Heart left ventricle (tissue), 16 donors: ENCODE measurements at regions not wholly inside any gene's neighbourhood (a gene's known extent, or its start where the extent isn't known, plus 50 kb on each side); places are given as distances from the start of the nearest gene placed in this dataset.

Experiments
- ATAC-seq, 4 donors: fragments of 200-7000 bp; cut with Tn5 transposase; one replicate each; pipeline ENCODE4 v1.9.1; 2020 to 2022; ENCODE audit warnings: moderate library complexity in 4 of 4, mild to moderate bottlenecking in 3 of 4, moderate number of reproducible peaks in 1 of 4
- DNase-seq, 5 donors: peaks; one replicate each; pipeline ENCODE4 v3.0.0-alpha.2; 2020
- H3K27ac ChIP-seq, 12 donors: fragments of 200-600 bp; sonication (generic) in 4 of 12; one replicate each; pipeline versions ENCODE4 v1.5.0 to v1.8.0; 2016 to 2022; ENCODE audit warnings: mild to moderate bottlenecking in 2 of 12
- H3K27me3 ChIP-seq, 9 donors: fragments of 200-600 bp; sonication (generic) in 2 of 9; one replicate each; pipeline versions ENCODE4 v1.5.1 to v1.8.0; 2016 to 2022; ENCODE audit warnings: mild to moderate bottlenecking in 3 of 9
- H3K36me3 ChIP-seq, 9 donors: fragments of 200-600 bp; sonication (generic) in 2 of 9; one replicate each; pipeline versions ENCODE4 v1.5.0 to v1.8.0; 2018 to 2022; ENCODE audit warnings: mild to moderate bottlenecking in 2 of 9
- H3K4me1 ChIP-seq, 12 donors: fragments of 200-600 bp; sonication (generic) in 4 of 12; one replicate each; pipeline versions ENCODE4 v1.5.0 to v1.8.0; 2016 to 2022; ENCODE audit warnings: mild to moderate bottlenecking in 3 of 12
- H3K4me3 ChIP-seq, 12 donors: fragments of 200-600 bp; sonication (generic) in 4 of 12; one replicate each; pipeline versions ENCODE4 v1.5.0 to v1.8.0; 2017 to 2022; ENCODE audit warnings: mild to moderate bottlenecking in 9 of 12, moderate library complexity in 4 of 12
- H3K9me3 ChIP-seq, 12 donors: fragments of 200-600 bp; sonication (generic) in 4 of 12; one replicate each; pipeline versions ENCODE4 v1.5.0 to v1.8.0; 2016 to 2022; ENCODE audit warnings: mild to moderate bottlenecking in 1 of 12
- CTCF ChIP-seq, 12 donors: fragments of 200-600 bp; sonication (generic) in 4 of 12; IDR thresholded peaks; one replicate each; pipeline versions ENCODE4 v1.5.0 to v1.8.0; 2018 to 2022; ENCODE audit warnings: antibody characterized with exemption in 12 of 12, mild to moderate bottlenecking in 5 of 12
- POLR2A ChIP-seq, 2 donors: fragments of 450-650 bp; IDR thresholded peaks; one replicate each; pipeline ENCODE4 v1.6.1; 2017; ENCODE audit warnings: antibody characterized with exemption in 2 of 2, mild to moderate bottlenecking in 2 of 2, moderate library complexity in 2 of 2
- WGBS, 4 donors: extraction: QIAGEN DNeasy Blood & Tissue Kit in 2 of 4; methylation state at CpG; one replicate each; pipeline versions ENCODE4 v1.1.5 to v1.1.7; 2013 to 2018; 5-methylcytosine and 5-hydroxymethylcytosine counted together
- intact Hi-C, 10 donors: fragments of 100-400 bp; cut with DNase I; formaldehyde crosslinking; loops; one replicate each; pipeline versions ENCODE4 v1.11.1 to v1.14.2; 2022
- donor health status: ischemic (EF 13 %, LVEDD 7.1; RV severe dilation, severe dysfunction).
- donor health status: healthy with polysubstance abuse.
- donor health status: DM: no; HTN: yes; CAD: no.
- donor health status: DM: no; HTN: no; CAD: no.
- donor health status: ischemic (EF 25% LVEDD 6.9; RV normal size, moderate dysfunction).
- donor health status: ischemic (EF 25% LVEDD 5.7; RV mildly dilated, moderate dysfunction).
- donor health status: healthy.
- donor health status: DM: yes; HTN: yes; CAD: no.
- donor health status: ischemic (EF 35%, LVEDD 5.7; RV mildly dilated, moderate dysfunction).
- donor health status: nonischemic (EF 11% LVEDD 7.7; RV severe dilation, severe dysfunction).
- donor health status: DM: yes; HTN: yes; CAD: no.
- donor health status: PGD.
- donor health status: ischemic (EF 29% LVEDD 5.4; RV normal size, mild dysfunction).
- donor health status: nonischemic (EF 23%, LVEDD 6.1; RV moderate dilation, normal function).

GRCh38 chr14:101395779-101396178 is 165.5 kb upstream of the DIO3 start:
- peaks cover 0 to 7% (median 0%) of the 10 kb centered on the region in 12 donors for H3K9me3 ChIP-seq
- peaks cover 0 to 7% (median 2%) of the 10 kb centered on the region in 9 donors for H3K27me3 ChIP-seq
- H3K36me3 ChIP-seq = no peaks in the 10 kb centered on the region
- 94 to 98% (median 94%) methylated on average over 5 of the region's 5 CpGs for WGBS, 4 donors
- H3K27ac ChIP-seq = no peak overlapping the region
- DNase-seq (no peak), ATAC-seq (no peak)
- no peaks in the 10 kb centered on the region for H3K4me1 ChIP-seq
- TF ChIP-seq POLR2A (IDR thresholded peaks at IDR 0.05) (no peak), CTCF (IDR thresholded peaks at IDR 0.05) (no peak)
- intact Hi-C loops = no loop called here
- no peak overlapping the region for H3K4me3 ChIP-seq

GRCh38 chr14:101397206-101397605 is 164.1 kb upstream of the DIO3 start:
- 81 to 88% (median 84%) methylated on average over 12 of the region's 12 CpGs for WGBS, 4 donors
- no peaks in the 10 kb centered on the region for H3K4me1 ChIP-seq
- ATAC-seq = no peak
- intact Hi-C loops = no loop called here
- H3K4me3 ChIP-seq = no peak overlapping the region
- no peaks in the 10 kb centered on the region for H3K36me3 ChIP-seq
- H3K9me3 ChIP-seq = peaks cover 0 to 5% (median 0%) of the 10 kb centered on the region in 12 donors
- H3K27me3 ChIP-seq = peaks cover 0 to 7% (median 0%) of the 10 kb centered on the region in 9 donors
- TF ChIP-seq CTCF (IDR thresholded peaks at IDR 0.05) (no peak), POLR2A (IDR thresholded peaks at IDR 0.05) (no peak)
- no peak overlapping the region for H3K27ac ChIP-seq
- DNase-seq = no peak

- DNase-seq (no peak), ATAC-seq (no peak)
- Histone ChIP-seq H3K9me3 (no peaks in the 10 kb centered on the region), H3K4me1 (no peaks in the 10 kb centered on the region), H3K36me3 (no peaks in the 10 kb centered on the region), H3K27ac (no peak overlapping the region), H3K4me3 (no peak overlapping the region), H3K27me3 (peaks cover 0 to 7% (median 0%) of the 10 kb centered on the region in 9 donors)
- TF ChIP-seq POLR2A (IDR thresholded peaks at IDR 0.05) (no peak), CTCF (IDR thresholded peaks at IDR 0.05) (no peak)
- intact Hi-C loops = no loop called here
- 81 to 91% (median 87%) methylated on average over 14 of the region's 14 CpGs for WGBS, 4 donors
These were observed 163.3 kb upstream of the DIO3 start for GRCh38 chr14:101398011-101398410.

GRCh38 chr14:101399737-101400517 is 161.4 kb upstream of the DIO3 start:
- peaks cover 0 to 16% (median 0%) of the 10 kb centered on the region in 9 donors for H3K27me3 ChIP-seq
- no peak overlapping the region for H3K4me3 ChIP-seq
- intact Hi-C loops = no loop called here
- no peak for TF ChIP-seq CTCF (IDR thresholded peaks at IDR 0.05)
- TF ChIP-seq POLR2A (IDR thresholded peaks at IDR 0.05) = no peak
- no peak for ATAC-seq
- H3K36me3 ChIP-seq = no peaks in the 10 kb centered on the region
- no peaks in the 10 kb centered on the region for H3K4me1 ChIP-seq
- H3K9me3 ChIP-seq = no peaks in the 10 kb centered on the region
- no peak for DNase-seq
- 61 to 83% (median 71%) methylated on average over 5 of the region's 5 CpGs for WGBS, 4 donors
- no peak overlapping the region for H3K27ac ChIP-seq
